SK-N-SH (cell line): ENCODE measurements at regions not wholly inside any gene's neighbourhood (a gene's known extent, or its start where the extent isn't known, plus 50 kb on each side); places are given as distances from the start of the nearest gene placed in this dataset.

ENCODE experiments used
- CTCF ChIA-PET: fragments of 300-600, 350-600 bp; formaldehyde crosslinking; extraction: SDS; loops from one replicate; lab custom pipeline; 2021; lab: Yijun Ruan, JAX
- POLR2A ChIA-PET: fragments of 350-600 bp; sonication (Branson Sonifier 250); formaldehyde crosslinking; extraction: SDS; loops from one replicate; lab custom pipeline; 2020; ENCODE audit warnings: antibody characterized with exemption, inconsistent platforms; lab: Yijun Ruan, JAX
- DNase-seq: peaks from one replicate; pipeline ENCODE4 v3.0.0; 2012
- H2AFZ ChIP-seq: fragments of 200-600 bp; sonication (generic); 2 replicates; pipeline ENCODE4 v1.8.1; 2016; ENCODE audit warnings: antibody characterized with exemption, mild to moderate bottlenecking, low read depth
- H3F3A ChIP-seq: fragments of 200-600 bp; sonication (generic); replicated peaks from 2 replicates; pipeline ENCODE3; 2016; ENCODE audit warnings: antibody characterized with exemption, mild to moderate bottlenecking; ENCODE audit not compliant: insufficient read depth
- H3K27ac ChIP-seq, 2 experiments: fragments of 200-500 bp in 1 of 2; fragments of 200-600 bp in 1 of 2; sonication (Bioruptor generic) in 1 of 2; sonication (generic), shearing (Covaris generic) in 1 of 2; 2 replicates each; pipeline versions ENCODE4 v1.5.1 to v1.6.1; 2014 to 2016; ENCODE audit warnings: low read depth in 2 of 2, inconsistent platforms in 1 of 2, low read length in 1 of 2, mild to moderate bottlenecking in 1 of 2, mixed read lengths in 1 of 2
- H3K27me3 ChIP-seq: fragments of 200-600 bp; sonication (generic), shearing (Covaris generic); 2 replicates; pipeline ENCODE4 v1.6.1; 2016; ENCODE audit warnings: mixed run types; ENCODE audit not compliant: insufficient read depth
- H3K36me3 ChIP-seq, 2 experiments: fragments of 200-500 bp in 1 of 2; fragments of 200-600 bp in 1 of 2; sonication (Bioruptor generic) in 1 of 2; sonication (generic) in 1 of 2; replicated peaks in 1 of 2; 2 replicates each; pipeline versions ENCODE3 to v1.5.1; 2014 to 2016; ENCODE audit warnings: low read length in 1 of 2, mild to moderate bottlenecking in 1 of 2; ENCODE audit not compliant: insufficient read depth in 2 of 2, control insufficient read depth in 1 of 2
- H3K4me1 ChIP-seq, 2 experiments: fragments of 200-500 bp in 1 of 2; fragments of 200-600 bp in 1 of 2; sonication (Bioruptor generic) in 1 of 2; sonication (generic), shearing (Covaris generic) in 1 of 2; 2 replicates each; pipeline versions ENCODE4 v1.5.1 to v1.6.1; 2014 to 2016; ENCODE audit warnings: low read depth in 1 of 2, low read length in 1 of 2, mixed run types in 1 of 2; ENCODE audit not compliant: insufficient read depth in 2 of 2, control insufficient read depth in 1 of 2
- H3K4me2 ChIP-seq: fragments of 200-600 bp; sonication (generic), shearing (Covaris generic); 2 replicates; pipeline ENCODE4 v1.6.1; 2017; ENCODE audit warnings: mixed run types
- H3K4me3 ChIP-seq, 2 experiments: fragments of 200-500 bp in 1 of 2; fragments of 200-600 bp in 1 of 2; sonication (Bioruptor generic) in 1 of 2; sonication (generic), shearing (Covaris generic) in 1 of 2; 2 replicates each; pipeline versions ENCODE4 v1.5.1 to v1.8.1; 2014 to 2016; ENCODE audit warnings: low read depth in 2 of 2, inconsistent platforms in 1 of 2, low read length in 1 of 2, mild to moderate bottlenecking in 1 of 2, mixed read lengths in 1 of 2, moderate library complexity in 1 of 2
- H3K79me2 ChIP-seq: fragments of 200-600 bp; sonication (generic); 2 replicates; pipeline ENCODE4 v1.8.1; 2017; ENCODE audit warnings: mild to moderate bottlenecking; ENCODE audit not compliant: insufficient read depth
- H3K9ac ChIP-seq: fragments of 200-600 bp; sonication (generic); 2 replicates; pipeline ENCODE4 v1.6.1; 2017; ENCODE audit warnings: mixed run types
- H3K9me2 ChIP-seq: fragments of 200-600 bp; sonication (generic); 2 replicates; pipeline ENCODE4 v1.6.1; 2017; ENCODE audit warnings: mixed run types
- H3K9me3 ChIP-seq: fragments of 200-600 bp; sonication (generic); 2 replicates; pipeline ENCODE4 v1.6.1; 2017; ENCODE audit warnings: mixed run types, mild to moderate bottlenecking, moderate library complexity
- H4K20me1 ChIP-seq: fragments of 200-600 bp; sonication (generic); 2 replicates; pipeline ENCODE4 v1.6.1; 2017; ENCODE audit warnings: mild to moderate bottlenecking, mixed run types; ENCODE audit not compliant: insufficient read depth
- CHD2 ChIP-seq: fragments of 150-350 bp; IDR thresholded peaks from 2 replicates; pipeline ENCODE4 v1.6.1; 2018; ENCODE audit warnings: low read length; ENCODE audit not compliant: partially characterized antibody
- CTCF ChIP-seq: fragments of 200-600 bp; sonication (generic); IDR thresholded peaks from 2 replicates; pipeline ENCODE4 v1.6.1; 2017; ENCODE audit warnings: antibody characterized with exemption, mild to moderate bottlenecking, moderate library complexity
- FOXJ3 ChIP-seq: sonication (generic); formaldehyde crosslinking; IDR thresholded peaks from 2 replicates; pipeline ENCODE4 v1.5.1; 2020; ENCODE audit warnings: mild to moderate bottlenecking, missing genetic modification reagents
- FOXM1 ChIP-seq: IDR thresholded peaks from 2 replicates; pipeline ENCODE4 v1.4.0; 2012; ENCODE audit warnings: low read depth, mild to moderate bottlenecking
- GABPA ChIP-seq: IDR thresholded peaks from 2 replicates; pipeline ENCODE4 v1.4.0; 2012; ENCODE audit warnings: low read depth, mild to moderate bottlenecking
- MEF2A ChIP-seq: IDR thresholded peaks from 2 replicates; pipeline ENCODE4 v1.4.0; 2012; ENCODE audit warnings: low read depth, borderline replicate concordance
- MXI1 ChIP-seq: IDR thresholded peaks from 2 replicates; pipeline ENCODE4 v1.6.1; 2012; ENCODE audit warnings: mild to moderate bottlenecking, low read depth, low read length, improper control_type of control experiment
- RAD21 ChIP-seq: IDR thresholded peaks from 2 replicates; pipeline ENCODE4 v1.6.1; 2012; ENCODE audit warnings: mild to moderate bottlenecking, low read length
- REST ChIP-seq: IDR thresholded peaks from 2 replicates; pipeline ENCODE4 v1.6.1; 2012; ENCODE audit warnings: mild to moderate bottlenecking, low read depth, low read length, moderate library complexity
- RXRA ChIP-seq: IDR thresholded peaks from 2 replicates; pipeline ENCODE4 v1.4.0; 2012; ENCODE audit warnings: low read depth, mild to moderate bottlenecking, borderline replicate concordance
- SMC3 ChIP-seq: IDR thresholded peaks from 2 replicates; pipeline ENCODE4 v1.6.1; 2012; ENCODE audit warnings: low read depth, low read length, improper control_type of control experiment
- TCF12 ChIP-seq: IDR thresholded peaks from 2 replicates; pipeline ENCODE4 v1.4.0; 2012
- TEAD4 ChIP-seq: IDR thresholded peaks from 2 replicates; pipeline ENCODE4 v1.4.0; 2012; ENCODE audit warnings: mild to moderate bottlenecking, borderline replicate concordance; ENCODE audit not compliant: insufficient read depth
- USF2 ChIP-seq: fragments of 150-350 bp; IDR thresholded peaks from 2 replicates; pipeline ENCODE4 v1.6.1; 2017; ENCODE audit warnings: antibody characterized with exemption, low read length, low read depth, borderline replicate concordance
- WGBS: methylation state at CpG from one replicate; pipeline ENCODE4 v1.1.6; 2017; ENCODE audit warnings: low lambda C conversion rate; 5-methylcytosine and 5-hydroxymethylcytosine counted together

- DNase-seq = peak; percentile 1
These were observed 1199.9 kb upstream of the SPRY2 start for GRCh38 chr13:81540777-81541176.

GRCh38 chr13:81539643-81540150, 1198.8 kb upstream of the SPRY2 start:
- POLR2A ChIA-PET = no interaction called here
- WGBS = 9% methylated on average over 7 of the region's 7 CpGs
- DNase-seq = no peak
- TF ChIP-seq MEF2A (no peak), MXI1 (no peak), SMC3 (no peak), FOXM1 (no peak), RXRA (no peak), REST (no peak), USF2 (no peak), RAD21 (no peak), FOXJ3 (no peak), TCF12 (no peak), GABPA (no peak), TEAD4 (no peak), CHD2 (no peak), CTCF (no peak)

More at GRCh38 chr13:81540777-81541176, 1199.9 kb upstream of the SPRY2 start:
- Histone ChIP-seq H3K27me3 (no peaks in the 10 kb centered on the region), H2AFZ (no peak overlapping the region), H3K9me3 (no peaks in the 10 kb centered on the region), H3K79me2 (no peaks in the 10 kb centered on the region), H4K20me1 (no peaks in the 10 kb centered on the region), H3K9ac (no peak overlapping the region), H3K4me1 (no peaks in the 10 kb centered on the region; a peak in 1 of 4 replicates), H3K27ac (no peak overlapping the region), H3K36me3 (no peaks in the 10 kb centered on the region), H3K4me2 (no peak overlapping the region), H3K4me3 (0 out of 4 replicates have a peak overlapping the region, but pooled peaks of 1 of the 2 experiments have one; percentile 19), H3K9me2 (no peaks in the 10 kb centered on the region), H3F3A (no peaks in the 10 kb centered on the region)
- TF ChIP-seq CTCF = peak; percentile 55
- no peak for TF ChIP-seq CHD2
- peak; percentile 44 for TF ChIP-seq RAD21
- 0% methylated on average over 1 of the region's 1 CpG for WGBS
- ChIA-PET CTCF (interaction anchor here (1.2 kb wide), 1 partner anchor 16 kb away, joined by 3 read pairs; no protein-coding TSS in a partner anchor), POLR2A (no interaction called here)

More at GRCh38 chr13:81539643-81540150, 1198.8 kb upstream of the SPRY2 start:
- Histone ChIP-seq H3K4me3 (no peak overlapping the region), H3K27ac (no peak overlapping the region), H3K79me2 (no peaks in the 10 kb centered on the region), H3K4me2 (no peak overlapping the region), H3K9me3 (no peaks in the 10 kb centered on the region), H3F3A (no peaks in the 10 kb centered on the region), H4K20me1 (no peaks in the 10 kb centered on the region), H3K9ac (no peak overlapping the region), H2AFZ (no peak overlapping the region), H3K27me3 (no peaks in the 10 kb centered on the region), H3K4me1 (no peaks in the 10 kb centered on the region; a peak in 1 of 4 replicates), H3K9me2 (no peaks in the 10 kb centered on the region), H3K36me3 (no peaks in the 10 kb centered on the region)
- CTCF ChIA-PET = interaction anchor here (1.2 kb wide), 1 partner anchor 17 kb away, joined by 3 read pairs; no protein-coding TSS in a partner anchor
